Sigmoid colon (tissue), 4 donors: ENCODE measurements at regions not wholly inside any gene's neighbourhood (a gene's known extent, or its start where the extent isn't known, plus 50 kb on each side); places are given as distances from the start of the nearest gene placed in this dataset.

Experiments
- CTCF ChIP-seq, 4 experiments: fragments of 450-650 bp in 3 of 4; fragments of 200-600 bp in 1 of 4; IDR thresholded peaks; one replicate each; pipeline ENCODE4 v1.5.1; 2016 to 2019; ENCODE audit warnings: antibody characterized with exemption in 4 of 4, mild to moderate bottlenecking in 3 of 4, moderate library complexity in 2 of 4
- EP300 ChIP-seq, 4 donors: sonication (generic); formaldehyde crosslinking; IDR thresholded peaks; one replicate each; pipeline ENCODE4 v1.6.1; 2017; ENCODE audit warnings: antibody characterized with exemption in 4 of 4
- POLR2A ChIP-seq, 2 donors: fragments of 450-650 bp; IDR thresholded peaks; one replicate each; pipeline ENCODE4 v1.6.1; 2016; ENCODE audit warnings: antibody characterized with exemption in 2 of 2, mild to moderate bottlenecking in 2 of 2, moderate library complexity in 2 of 2
- POLR2AphosphoS5 ChIP-seq, 4 donors: sonication (generic); formaldehyde crosslinking; IDR thresholded peaks; one replicate each; pipeline ENCODE4 v1.6.1; 2017; ENCODE audit warnings: antibody characterized with exemption in 4 of 4

GRCh38 chr14:42687421-42687820 lies 1080.7 kb downstream of the LRFN5 start:
- TF ChIP-seq CTCF (IDR thresholded peaks at IDR 0.05) (no peak), POLR2AphosphoS5 (IDR thresholded peaks at IDR 0.05) (no peak), EP300 (IDR thresholded peaks at IDR 0.05) (no peak), POLR2A (IDR thresholded peaks at IDR 0.05) (no peak)
